Ovary (tissue), 7 donors: ENCODE measurements at regions not wholly inside any gene's neighbourhood (a gene's known extent, or its start where the extent isn't known, plus 50 kb on each side); places are given as distances from the start of the nearest gene placed in this dataset.

Experiments used
- DNase-seq, 5 donors: peaks; one replicate each; pipeline ENCODE4 v3.0.0-alpha.2; 2019 to 2020
- H3K27ac ChIP-seq, 2 donors: fragments of 200-600 bp; one replicate each; pipeline versions ENCODE4 v1.5.1 to v1.8.0; 2019 to 2022
- H3K27me3 ChIP-seq: fragments of 200-600 bp; one replicate; pipeline ENCODE4 v1.8.0; 2022
- H3K36me3 ChIP-seq: fragments of 200-600 bp; sonication (generic); one replicate; pipeline ENCODE4 v1.5.1; 2019
- H3K4me1 ChIP-seq: one replicate; pipeline ENCODE4 v1.8.1; 2013; ENCODE audit warnings: mild to moderate bottlenecking, moderate library complexity; ENCODE audit not compliant: insufficient read depth
- H3K4me3 ChIP-seq: fragments of 200-600 bp; sonication (generic); one replicate; pipeline ENCODE4 v1.5.1; 2017
- H3K9me3 ChIP-seq, 2 donors: fragments of 200-600 bp in 1 of 2; sonication (generic) in 1 of 2; one replicate each; pipeline versions ENCODE4 v1.5.1 to v1.8.1; 2013 to 2019; ENCODE audit warnings: mild to moderate bottlenecking in 1 of 2, moderate library complexity in 1 of 2
- EP300 ChIP-seq: sonication (generic); formaldehyde crosslinking; IDR thresholded peaks from one replicate; pipeline ENCODE4 v1.6.1; 2017; ENCODE audit warnings: antibody characterized with exemption
- POLR2A ChIP-seq: fragments of 450-650 bp; IDR thresholded peaks from one replicate; pipeline ENCODE4 v1.6.1; 2017; ENCODE audit warnings: antibody characterized with exemption, mild to moderate bottlenecking, moderate library complexity
- WGBS, 3 donors: extraction: QIAGEN DNeasy Blood & Tissue Kit in 1 of 3; methylation state at CpG; one replicate each; pipeline versions ENCODE4 v1.1.5 to v1.1.7; 2013 to 2017; 5-methylcytosine and 5-hydroxymethylcytosine counted together
- intact Hi-C, 4 donors: fragments of 100-400 bp; cut with DNase I; formaldehyde crosslinking; loops; one replicate each; pipeline versions ENCODE4 v1.11.0 to v1.15.1; 2022 to 2023
- TF ChIP-seq, protein P1 (sequence below), 3 donors: fragments of 450-650 bp in 2 of 3; fragments of 200-600 bp in 1 of 3; IDR thresholded peaks; one replicate each; pipeline versions ENCODE4 v1.5.1 to v1.8.0; 2016 to 2022; ENCODE audit warnings: antibody characterized with exemption in 3 of 3, mild to moderate bottlenecking in 1 of 3
- donor health status: DM: no; HTN: no; CAD: no; lungs with moderate emphysema.
- donor health status: DM: no; HTN: no; CAD: no.
- donor health status: Bipolar disorder and iron deficiency.
- donor health status: DM: no; HTN: no; CAD: no.
- donor health status: DM: yes; HTN: yes; CAD: no.

DNA sequence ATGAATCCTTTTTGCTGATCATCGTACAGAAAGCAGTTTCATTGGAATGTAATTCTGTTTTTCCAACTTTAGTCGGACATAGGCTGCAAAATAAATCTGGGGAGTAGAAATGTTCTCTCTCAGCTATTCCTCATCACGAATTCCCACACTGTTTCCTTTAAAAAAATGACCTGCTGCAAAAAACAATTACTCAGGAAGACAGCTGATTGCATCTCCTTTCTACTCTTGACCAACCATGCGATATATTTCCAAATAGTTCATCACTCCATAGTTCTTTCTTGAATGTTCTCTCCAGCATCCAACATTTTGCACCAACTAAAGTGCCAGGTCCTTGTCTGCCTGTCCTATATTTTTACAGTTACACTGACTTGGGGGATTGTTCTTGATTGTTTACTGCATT lies 96.4 kb downstream of the S1PR1 start:
- H3K4me3 ChIP-seq: no peak overlapping the region
- H3K9me3 ChIP-seq: no peaks in the 10 kb centered on the region
- no peak for DNase-seq
- no peak for TF ChIP-seq EP300
- no peak for TF ChIP-seq POLR2A
- TF ChIP-seq, protein P1, sequence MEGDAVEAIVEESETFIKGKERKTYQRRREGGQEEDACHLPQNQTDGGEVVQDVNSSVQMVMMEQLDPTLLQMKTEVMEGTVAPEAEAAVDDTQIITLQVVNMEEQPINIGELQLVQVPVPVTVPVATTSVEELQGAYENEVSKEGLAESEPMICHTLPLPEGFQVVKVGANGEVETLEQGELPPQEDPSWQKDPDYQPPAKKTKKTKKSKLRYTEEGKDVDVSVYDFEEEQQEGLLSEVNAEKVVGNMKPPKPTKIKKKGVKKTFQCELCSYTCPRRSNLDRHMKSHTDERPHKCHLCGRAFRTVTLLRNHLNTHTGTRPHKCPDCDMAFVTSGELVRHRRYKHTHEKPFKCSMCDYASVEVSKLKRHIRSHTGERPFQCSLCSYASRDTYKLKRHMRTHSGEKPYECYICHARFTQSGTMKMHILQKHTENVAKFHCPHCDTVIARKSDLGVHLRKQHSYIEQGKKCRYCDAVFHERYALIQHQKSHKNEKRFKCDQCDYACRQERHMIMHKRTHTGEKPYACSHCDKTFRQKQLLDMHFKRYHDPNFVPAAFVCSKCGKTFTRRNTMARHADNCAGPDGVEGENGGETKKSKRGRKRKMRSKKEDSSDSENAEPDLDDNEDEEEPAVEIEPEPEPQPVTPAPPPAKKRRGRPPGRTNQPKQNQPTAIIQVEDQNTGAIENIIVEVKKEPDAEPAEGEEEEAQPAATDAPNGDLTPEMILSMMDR (IDR thresholded peaks at IDR 0.05): no peak
- H3K27ac ChIP-seq: no peak overlapping the region
- no peaks in the 10 kb centered on the region for H3K4me1 ChIP-seq
- no peaks in the 10 kb centered on the region for H3K36me3 ChIP-seq
- H3K27me3 ChIP-seq: no peaks in the 10 kb centered on the region
- intact Hi-C loops: no loop called here
- 71 to 79% (median 78%) methylated on average over 4 of the region's 4 CpGs for WGBS, 3 donors

DNA sequence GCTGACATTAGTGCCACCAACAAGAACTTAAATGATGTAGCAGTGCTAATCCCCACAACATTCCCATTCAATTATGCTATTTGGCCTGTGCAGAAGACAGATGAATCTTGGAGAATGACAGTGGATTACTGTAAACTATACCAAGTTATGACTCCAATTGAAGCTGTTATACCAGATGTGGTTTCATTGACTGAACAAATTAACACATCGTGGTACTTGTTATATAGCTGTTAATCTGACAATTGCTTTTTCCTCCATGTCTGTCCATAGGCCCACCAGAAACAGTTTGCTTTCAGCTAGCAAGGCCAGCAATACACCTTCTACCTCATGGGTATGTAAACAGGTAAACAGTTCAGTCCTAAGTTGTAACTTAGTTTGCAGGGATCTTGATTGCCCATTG lies 101.1 kb downstream of the S1PR1 start:
- Histone ChIP-seq H3K4me1 (no peaks in the 10 kb centered on the region), H3K27me3 (no peaks in the 10 kb centered on the region), H3K36me3 (no peaks in the 10 kb centered on the region), H3K9me3 (no peaks in the 10 kb centered on the region), H3K27ac (no peak overlapping the region), H3K4me3 (no peak overlapping the region)
- TF ChIP-seq, protein P1 (IDR thresholded peaks at IDR 0.05): no peak
- TF ChIP-seq POLR2A: no peak
- no peak for TF ChIP-seq EP300
- WGBS, 3 donors: 84 to 94% (median 90%) methylated on average over 1 of the region's 1 CpG
- no peak for DNase-seq
- intact Hi-C loops: no loop called here

DNA sequence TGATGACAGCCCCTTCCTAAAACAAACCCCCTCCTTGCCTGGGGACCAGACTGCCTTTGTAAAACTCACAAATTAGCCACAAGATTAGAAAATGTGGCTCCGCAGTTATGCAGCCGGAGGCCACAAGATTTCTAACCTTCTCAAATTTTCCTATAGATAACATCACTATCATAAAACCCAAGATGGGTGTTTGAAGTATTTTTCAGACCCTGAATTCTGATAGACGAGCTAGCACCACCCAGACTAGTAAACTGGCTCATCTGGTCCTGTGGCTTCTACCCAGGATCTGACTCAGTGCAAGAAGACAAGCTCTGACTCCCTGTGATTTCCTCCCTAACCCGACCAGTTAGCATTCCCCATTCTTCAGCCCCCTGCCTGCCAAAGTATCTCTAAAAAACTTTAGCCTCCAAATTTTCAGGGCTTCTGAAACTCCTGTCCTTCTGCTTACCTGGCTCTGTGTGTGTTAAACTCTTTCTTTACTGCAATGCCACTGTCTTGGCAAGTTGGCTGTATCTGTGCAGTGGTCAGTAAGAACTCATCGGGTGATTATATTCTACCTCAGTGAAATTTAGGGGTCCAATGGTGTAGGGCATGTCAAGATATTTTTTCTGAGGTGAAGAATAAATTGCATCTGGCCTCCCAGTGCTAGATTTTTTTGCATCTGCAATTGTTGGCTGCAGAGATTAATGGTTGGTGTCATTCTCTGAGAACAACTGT lies 102.1 kb downstream of the S1PR1 start:
- no peaks in the 10 kb centered on the region for H3K4me1 ChIP-seq
- H3K27ac ChIP-seq: no peak overlapping the region
- 67 to 87% (median 76%) methylated on average over 5 of the region's 5 CpGs for WGBS, 3 donors
- no peaks in the 10 kb centered on the region for H3K27me3 ChIP-seq
- no peak overlapping the region for H3K4me3 ChIP-seq
- TF ChIP-seq POLR2A (no peak), EP300 (no peak)
- TF ChIP-seq, protein P1 (IDR thresholded peaks at IDR 0.05): no peak
- no peak for DNase-seq
- no peaks in the 10 kb centered on the region for H3K36me3 ChIP-seq
- intact Hi-C loops: no loop called here
- no peaks in the 10 kb centered on the region for H3K9me3 ChIP-seq

DNA sequence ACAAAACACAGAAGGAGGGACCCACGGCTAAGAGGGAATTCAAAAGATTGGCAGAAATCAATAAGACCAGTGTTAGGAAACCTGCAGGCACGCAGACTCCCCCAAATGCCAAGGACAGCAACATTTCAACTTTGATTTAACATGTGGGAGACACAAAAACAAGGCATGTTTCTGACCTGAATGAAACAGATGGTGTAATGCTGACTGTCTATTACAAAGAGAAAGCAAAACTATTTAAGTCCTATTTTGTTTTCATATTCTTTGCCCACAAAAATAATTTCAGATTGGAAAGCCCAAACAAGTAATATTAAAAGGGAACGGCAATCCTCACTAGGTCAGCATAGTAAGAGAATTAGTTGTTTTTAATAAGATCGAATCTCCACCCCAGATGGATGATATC lies 107.9 kb downstream of the S1PR1 start:
- intact Hi-C loops: no loop called here
- WGBS, 3 donors: 3 to 8% (median 6%) methylated on average over 4 of the region's 4 CpGs
- TF ChIP-seq EP300: no peak
- TF ChIP-seq, protein P1 (IDR thresholded peaks at IDR 0.05): no peak
- TF ChIP-seq POLR2A: no peak
- Histone ChIP-seq H3K27me3 (no peaks in the 10 kb centered on the region), H3K4me1 (no peaks in the 10 kb centered on the region), H3K27ac (no peak overlapping the region), H3K9me3 (no peaks in the 10 kb centered on the region), H3K4me3 (no peak overlapping the region), H3K36me3 (no peaks in the 10 kb centered on the region)
- no peak for DNase-seq
